ENCODE measurements at regions not wholly inside any gene's neighbourhood (a gene's known extent, or its start where the extent isn't known, plus 50 kb on each side); places are given as distances from the start of the nearest gene placed in this dataset.

- no peak for ATAC-seq (ENCODE audit: low FRiP score in 2 of 2)
- Histone ChIP-seq H3K27ac (no peak overlapping the region), H3K9me3 (peaks cover 0 to 15% (median 11%) of the 10 kb centered on the region in 4 donors), H3K27me3 (no peaks in the 10 kb centered on the region), H3K36me3 (no peaks in the 10 kb centered on the region), H3K4me3 (no peak overlapping the region), H3K4me1 (no peaks in the 10 kb centered on the region)
- no peak for TF ChIP-seq POLR2A (IDR thresholded peaks at IDR 0.05)
- no peak for TF ChIP-seq POLR2AphosphoS5 (IDR thresholded peaks at IDR 0.05)
- no peak for TF ChIP-seq EP300 (IDR thresholded peaks at IDR 0.05)
- no peak for TF ChIP-seq CTCF (IDR thresholded peaks at IDR 0.05)
- DNase-seq, result no peak
- WGBS, 2 donors, result 84 to 100% methylated on average over 1 of the region's 1 CpG
These were observed 113.7 kb upstream of the GYPC start for GRCh38 chr2:126542247-126542646.

- no peak overlapping the region for H3K27ac ChIP-seq
- H3K27me3 ChIP-seq, result no peaks in the 10 kb centered on the region
- no peak for DNase-seq
- H3K4me3 ChIP-seq, result no peak overlapping the region
- TF ChIP-seq EP300 (IDR thresholded peaks at IDR 0.05), result no peak
- TF ChIP-seq POLR2AphosphoS5 (IDR thresholded peaks at IDR 0.05), result no peak
- no peak for TF ChIP-seq POLR2A (IDR thresholded peaks at IDR 0.05)
- no peak for TF ChIP-seq CTCF (IDR thresholded peaks at IDR 0.05)
- 80 to 84% methylated on average over 3 of the region's 3 CpGs for WGBS, 2 donors
- H3K36me3 ChIP-seq, result no peaks in the 10 kb centered on the region
- no peak for ATAC-seq (ENCODE audit: low FRiP score in 2 of 2)
- H3K4me1 ChIP-seq, result no peaks in the 10 kb centered on the region
- H3K9me3 ChIP-seq, result peaks cover 0 to 15% (median 11%) of the 10 kb centered on the region in 4 donors
These were observed 112.9 kb upstream of the GYPC start for GRCh38 chr2:126543081-126543480.

- DNase-seq (peak in 1 of 2 donors; percentile 59), ATAC-seq (ENCODE audit: low FRiP score in 2 of 2) (no peak)
- Histone ChIP-seq H3K27ac (no peak overlapping the region), H3K36me3 (no peaks in the 10 kb centered on the region), H3K4me3 (no peak overlapping the region), H3K27me3 (no peaks in the 10 kb centered on the region), H3K9me3 (no peaks in the 10 kb centered on the region), H3K4me1 (no peaks in the 10 kb centered on the region)
- TF ChIP-seq EP300 (IDR thresholded peaks at IDR 0.05) (no peak), POLR2AphosphoS5 (IDR thresholded peaks at IDR 0.05) (no peak), CTCF (IDR thresholded peaks at IDR 0.05) (no peak), POLR2A (IDR thresholded peaks at IDR 0.05) (no peak)
- 94% methylated on average over 11 of the region's 11 CpGs for WGBS, 2 donors
These were observed 97.9 kb upstream of the GYPC start for GRCh38 chr2:126558029-126558428.

GRCh38 chr2:126568734-126569133, 87.2 kb upstream of the GYPC start:
- Histone ChIP-seq H3K4me1 (no peaks in the 10 kb centered on the region), H3K36me3 (no peaks in the 10 kb centered on the region), H3K9me3 (no peaks in the 10 kb centered on the region), H3K27ac (no peak overlapping the region), H3K4me3 (no peak overlapping the region), H3K27me3 (no peaks in the 10 kb centered on the region)
- DNase-seq (no peak), ATAC-seq (ENCODE audit: low FRiP score in 2 of 2) (no peak)
- TF ChIP-seq EP300 (IDR thresholded peaks at IDR 0.05) (no peak), CTCF (IDR thresholded peaks at IDR 0.05) (no peak), POLR2AphosphoS5 (IDR thresholded peaks at IDR 0.05) (no peak), POLR2A (IDR thresholded peaks at IDR 0.05) (no peak)

- DNase-seq (no peak), ATAC-seq (ENCODE audit: low FRiP score in 2 of 2) (no peak)
- Histone ChIP-seq H3K27me3 (no peaks in the 10 kb centered on the region), H3K4me3 (no peak overlapping the region), H3K36me3 (no peaks in the 10 kb centered on the region), H3K27ac (no peak overlapping the region), H3K9me3 (no peaks in the 10 kb centered on the region), H3K4me1 (no peaks in the 10 kb centered on the region)
- WGBS, 2 donors, result 50 to 61% methylated on average over 3 of the region's 3 CpGs
- no peak for TF ChIP-seq CTCF (IDR thresholded peaks at IDR 0.05)
- TF ChIP-seq POLR2A (IDR thresholded peaks at IDR 0.05), result no peak
- TF ChIP-seq EP300 (IDR thresholded peaks at IDR 0.05), result no peak
- no peak for TF ChIP-seq POLR2AphosphoS5 (IDR thresholded peaks at IDR 0.05)
These were observed 84.6 kb upstream of the GYPC start for GRCh38 chr2:126571403-126571802.
